Adrenal gland (tissue), 5 donors: ENCODE measurements at regions not wholly inside any gene's neighbourhood (a gene's known extent, or its start where the extent isn't known, plus 50 kb on each side); places are given as distances from the start of the nearest gene placed in this dataset.

Experiments used
- POLR2A ChIP-seq, 2 donors: fragments of 450-650 bp; IDR thresholded peaks; one replicate each; pipeline ENCODE4 v1.6.1; 2017; ENCODE audit warnings: antibody characterized with exemption in 2 of 2, mild to moderate bottlenecking in 2 of 2, moderate library complexity in 1 of 2
- TF ChIP-seq, protein P1 (sequence below), 6 experiments: fragments of 450-650 bp in 4 of 6; fragments of 200-600 bp in 2 of 6; sonication (generic) in 1 of 6; IDR thresholded peaks; 1 replicate in 5 of 6; 2 replicates in 1 of 6; pipeline versions ENCODE4 v1.5.1 to v1.8.0; 2016 to 2021; ENCODE audit warnings: antibody characterized with exemption in 6 of 6, mild to moderate bottlenecking in 2 of 6, moderate library complexity in 1 of 6
- donor health status: DM: no; HTN: no; CAD: no.

DNA sequence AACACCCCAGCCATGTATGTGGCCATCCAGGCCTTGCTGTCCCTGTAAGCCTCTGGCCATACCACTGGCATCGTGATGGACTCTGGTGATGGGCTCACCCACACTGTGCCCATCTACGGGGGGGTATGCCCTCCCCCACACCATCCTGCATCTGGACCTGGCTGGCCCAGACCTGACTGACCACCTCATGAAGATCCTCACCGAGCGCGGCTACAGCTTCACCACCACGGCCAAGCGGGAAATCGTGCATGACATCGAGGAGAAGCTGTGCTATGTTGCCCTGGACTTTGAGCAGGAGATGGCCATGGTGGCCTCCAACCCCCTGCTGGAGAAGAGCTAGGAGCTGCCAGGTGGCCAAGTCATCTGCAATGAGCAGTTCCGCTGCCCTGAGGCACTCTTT lies 80.4 kb upstream of the ZCCHC2 start:
- TF ChIP-seq, protein P1, sequence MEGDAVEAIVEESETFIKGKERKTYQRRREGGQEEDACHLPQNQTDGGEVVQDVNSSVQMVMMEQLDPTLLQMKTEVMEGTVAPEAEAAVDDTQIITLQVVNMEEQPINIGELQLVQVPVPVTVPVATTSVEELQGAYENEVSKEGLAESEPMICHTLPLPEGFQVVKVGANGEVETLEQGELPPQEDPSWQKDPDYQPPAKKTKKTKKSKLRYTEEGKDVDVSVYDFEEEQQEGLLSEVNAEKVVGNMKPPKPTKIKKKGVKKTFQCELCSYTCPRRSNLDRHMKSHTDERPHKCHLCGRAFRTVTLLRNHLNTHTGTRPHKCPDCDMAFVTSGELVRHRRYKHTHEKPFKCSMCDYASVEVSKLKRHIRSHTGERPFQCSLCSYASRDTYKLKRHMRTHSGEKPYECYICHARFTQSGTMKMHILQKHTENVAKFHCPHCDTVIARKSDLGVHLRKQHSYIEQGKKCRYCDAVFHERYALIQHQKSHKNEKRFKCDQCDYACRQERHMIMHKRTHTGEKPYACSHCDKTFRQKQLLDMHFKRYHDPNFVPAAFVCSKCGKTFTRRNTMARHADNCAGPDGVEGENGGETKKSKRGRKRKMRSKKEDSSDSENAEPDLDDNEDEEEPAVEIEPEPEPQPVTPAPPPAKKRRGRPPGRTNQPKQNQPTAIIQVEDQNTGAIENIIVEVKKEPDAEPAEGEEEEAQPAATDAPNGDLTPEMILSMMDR (IDR thresholded peaks at IDR 0.05) = no peak
- no peak for TF ChIP-seq POLR2A (IDR thresholded peaks at IDR 0.05)
